WTC11 (cell line): ENCODE measurements at regions not wholly inside any gene's neighbourhood (a gene's known extent, or its start where the extent isn't known, plus 50 kb on each side); places are given as distances from the start of the nearest gene placed in this dataset.

Experiments used
- ATAC-seq: fragments of 200-7000 bp; cut with Tn5 transposase; 2 replicates; pipeline ENCODE4 v1.10.0; 2021; ENCODE audit warnings: mild to moderate bottlenecking, moderate library complexity
- CTCF ChIA-PET: fragments of 300-600 bp; sonication (Branson Sonifier 250); formaldehyde crosslinking; loops from one replicate; lab custom pipeline; 2021; ENCODE audit warnings: antibody characterized with exemption; lab: Charles Lee
- POLR2A ChIA-PET: fragments of 350-600 bp; sonication (Branson Sonifier 250); formaldehyde crosslinking; loops from one replicate; lab custom pipeline; 2021; ENCODE audit warnings: antibody characterized with exemption; lab: Charles Lee
- DNase-seq: peaks from one replicate; pipeline ENCODE4 v3.0.0; 2021; ENCODE audit warnings: low spot score
- H3K27ac Mint-ChIP-seq: 2 replicates; pipeline ENCODE4 v1.8.0; 2021; ENCODE audit warnings: mixed read lengths
- H3K27me3 Mint-ChIP-seq: 2 replicates; pipeline ENCODE4 v1.8.0; 2021; ENCODE audit warnings: low read depth, mild to moderate bottlenecking, moderate library complexity, mixed read lengths
- H3K36me3 Mint-ChIP-seq: 2 replicates; pipeline ENCODE4 v1.8.0; 2021; ENCODE audit warnings: mixed read lengths
- H3K4me1 Mint-ChIP-seq: 2 replicates; pipeline ENCODE4 v1.8.0; 2022; ENCODE audit warnings: mixed read lengths
- H3K4me3 Mint-ChIP-seq: 2 replicates; pipeline ENCODE4 v1.8.0; 2021; ENCODE audit warnings: mild to moderate bottlenecking, moderate library complexity, mixed read lengths
- H3K9me3 Mint-ChIP-seq: 2 replicates; pipeline ENCODE4 v1.8.0; 2021; ENCODE audit warnings: mixed read lengths
- ATF1 ChIP-seq: sonication (generic); formaldehyde crosslinking; IDR thresholded peaks from 2 replicates; pipeline ENCODE4 v1.8.1; 2023; ENCODE audit warnings: mild to moderate bottlenecking, moderate library complexity, missing genetic modification reagents
- ATF2 ChIP-seq: sonication (generic); formaldehyde crosslinking; IDR thresholded peaks from 2 replicates; pipeline ENCODE4 v1.8.1; 2022; ENCODE audit warnings: low read depth, missing genetic modification reagents, borderline replicate concordance
- ATF6 ChIP-seq: sonication (generic); formaldehyde crosslinking; IDR thresholded peaks from 2 replicates; pipeline ENCODE4 v1.8.1; 2023; ENCODE audit warnings: mild to moderate bottlenecking, missing genetic modification reagents
- CBFB ChIP-seq: sonication (generic); formaldehyde crosslinking; IDR thresholded peaks from 2 replicates; pipeline ENCODE4 v1.8.1; 2022; ENCODE audit warnings: mild to moderate bottlenecking, low read depth, missing genetic modification reagents
- IRF1 ChIP-seq: sonication (generic); formaldehyde crosslinking; IDR thresholded peaks from 2 replicates; pipeline ENCODE4 v1.8.0; 2023; ENCODE audit warnings: missing genetic modification reagents
- MAX ChIP-seq: sonication (generic); formaldehyde crosslinking; IDR thresholded peaks from 2 replicates; pipeline ENCODE4 v1.8.0; 2022; ENCODE audit warnings: mild to moderate bottlenecking, missing genetic modification reagents
- RELA ChIP-seq: sonication (generic); formaldehyde crosslinking; IDR thresholded peaks from 2 replicates; pipeline ENCODE4 v1.8.1; 2022; ENCODE audit warnings: missing genetic modification reagents, mild to moderate bottlenecking, borderline replicate concordance
- SP1 ChIP-seq: sonication (generic); formaldehyde crosslinking; conservative IDR thresholded peaks from 2 replicates; pipeline ENCODE4 v1.8.1; 2022; ENCODE audit warnings: missing genetic modification reagents
- TP53 ChIP-seq: sonication (generic); formaldehyde crosslinking; IDR thresholded peaks from 2 replicates; pipeline ENCODE4 v1.8.1; 2023; ENCODE audit warnings: mild to moderate bottlenecking, missing genetic modification reagents
- USF2 ChIP-seq: sonication (generic); formaldehyde crosslinking; IDR thresholded peaks from 2 replicates; pipeline ENCODE4 v1.8.1; 2023; ENCODE audit warnings: mild to moderate bottlenecking, missing genetic modification reagents, moderate library complexity
- ZMAT4 ChIP-seq: fragments of 250-450 bp; sonication (Bioruptor Pico); IDR thresholded peaks from 2 replicates; pipeline ENCODE4 v1.9.0; 2021; ENCODE audit warnings: mild to moderate bottlenecking
- ZNF232 ChIP-seq: sonication (generic); formaldehyde crosslinking; IDR thresholded peaks from 2 replicates; pipeline ENCODE4 v1.8.0; 2022; ENCODE audit warnings: mild to moderate bottlenecking, missing genetic modification reagents
- ZNF396 ChIP-seq: fragments of 250-450 bp; sonication (Bioruptor Pico); IDR thresholded peaks from 2 replicates; pipeline ENCODE4 v1.8.0; 2021; ENCODE audit warnings: mild to moderate bottlenecking, moderate library complexity, borderline replicate concordance
- ZNF671 ChIP-seq: fragments of 250-450 bp; sonication (Bioruptor Pico); IDR thresholded peaks from 2 replicates; pipeline ENCODE4 v1.8.0; 2021; ENCODE audit warnings: mild to moderate bottlenecking
- ZSCAN18 ChIP-seq: fragments of 250-450 bp; sonication (Bioruptor Pico); IDR thresholded peaks from 2 replicates; pipeline ENCODE4 v2.1.2; 2022; ENCODE audit warnings: mild to moderate bottlenecking, moderate library complexity

- no peak for TF ChIP-seq MAX (CRISPR knock-in tag)
Observed at GRCh38 chr2:4391013-4391412, 687.6 kb downstream of the DCDC2C start (continued).

- DNase-seq (no peak), ATAC-seq (no peak)
- TF ChIP-seq ZNF671 (CRISPR knock-in tag), result no peak
- no peak for TF ChIP-seq TP53 (CRISPR knock-in tag)
- no peak for TF ChIP-seq ATF6 (CRISPR knock-in tag)
- no peak for TF ChIP-seq CBFB (CRISPR knock-in tag)
- TF ChIP-seq RELA (CRISPR knock-in tag), result no peak
- H3K9me3 Mint-ChIP-seq, result peaks cover 64% of the 10 kb centered on the region
- no peak overlapping the region for H3K4me3 Mint-ChIP-seq
- no peak overlapping the region for H3K27ac Mint-ChIP-seq
- CTCF ChIA-PET, result no interaction called here
- POLR2A ChIA-PET, result no interaction called here
- H3K27me3 Mint-ChIP-seq, result peaks cover 6% of the 10 kb centered on the region; the same call in 1 of the 2 replicates
- no peaks in the 10 kb centered on the region for H3K4me1 Mint-ChIP-seq
- peaks cover 60% of the 10 kb centered on the region for H3K36me3 Mint-ChIP-seq
Observed at GRCh38 chr2:4404363-4404762, 701.0 kb downstream of the DCDC2C start.

- no peak for DNase-seq
- TF ChIP-seq CBFB (CRISPR knock-in tag) (no peak), ZMAT4 (CRISPR knock-in tag) (no peak), IRF1 (CRISPR knock-in tag) (no peak), MAX (CRISPR knock-in tag) (no peak), ATF1 (CRISPR knock-in tag) (no peak), SP1 (no peak), ATF2 (CRISPR knock-in tag) (no peak), ZSCAN18 (no peak), ZNF396 (CRISPR knock-in tag) (no peak), ZNF232 (no peak), USF2 (CRISPR knock-in tag) (no peak)
- TF ChIP-seq, all 79 proteins: peak for 0
- peaks cover 70% of the 10 kb centered on the region for H3K9me3 Mint-ChIP-seq
- no peak for ATAC-seq
- peaks cover 6% of the 10 kb centered on the region for H3K27me3 Mint-ChIP-seq
- CTCF ChIA-PET, result no interaction called here
- H3K4me3 Mint-ChIP-seq, result no peak overlapping the region
- no peak overlapping the region for H3K27ac Mint-ChIP-seq
- no peaks in the 10 kb centered on the region for H3K4me1 Mint-ChIP-seq
- H3K36me3 Mint-ChIP-seq, result peaks cover 69% of the 10 kb centered on the region
- POLR2A ChIA-PET, result no interaction called here
Observed at GRCh38 chr2:4408321-4408720, 704.9 kb downstream of the DCDC2C start.
